Rectal smooth muscle tissue (tissue), 1 donor: ENCODE measurements at regions not wholly inside any gene's neighbourhood (a gene's known extent, or its start where the extent isn't known, plus 50 kb on each side); places are given as distances from the start of the nearest gene placed in this dataset.

ENCODE experiments used
- H3K27ac ChIP-seq: one replicate; pipeline ENCODE4 v1.7.0; 2013; ENCODE audit warnings: low read depth, low read length, inconsistent platforms
- H3K27me3 ChIP-seq: one replicate; pipeline ENCODE4 v1.7.0; 2013; ENCODE audit warnings: low read length; ENCODE audit not compliant: control insufficient read depth, insufficient read depth
- H3K36me3 ChIP-seq: one replicate; pipeline ENCODE4 v1.7.0; 2013; ENCODE audit warnings: low read length; ENCODE audit not compliant: control insufficient read depth, insufficient read depth
- H3K4me1 ChIP-seq: one replicate; pipeline ENCODE4 v1.7.0; 2013; ENCODE audit warnings: low read length; ENCODE audit not compliant: control insufficient read depth, insufficient read depth
- H3K4me3 ChIP-seq: one replicate; pipeline ENCODE4 v1.7.0; 2013; ENCODE audit warnings: low read length
- H3K9ac ChIP-seq: one replicate; pipeline ENCODE4 v1.7.0; 2013; ENCODE audit warnings: low read length

GRCh38 chr21:27224169-27224568, 257.3 kb upstream of the ADAMTS5 start:
- Histone ChIP-seq H3K9ac (no peak overlapping the region), H3K36me3 (no peaks in the 10 kb centered on the region), H3K4me3 (no peak overlapping the region), H3K4me1 (no peaks in the 10 kb centered on the region), H3K27me3 (no peaks in the 10 kb centered on the region), H3K27ac (no peak overlapping the region)

DNA sequence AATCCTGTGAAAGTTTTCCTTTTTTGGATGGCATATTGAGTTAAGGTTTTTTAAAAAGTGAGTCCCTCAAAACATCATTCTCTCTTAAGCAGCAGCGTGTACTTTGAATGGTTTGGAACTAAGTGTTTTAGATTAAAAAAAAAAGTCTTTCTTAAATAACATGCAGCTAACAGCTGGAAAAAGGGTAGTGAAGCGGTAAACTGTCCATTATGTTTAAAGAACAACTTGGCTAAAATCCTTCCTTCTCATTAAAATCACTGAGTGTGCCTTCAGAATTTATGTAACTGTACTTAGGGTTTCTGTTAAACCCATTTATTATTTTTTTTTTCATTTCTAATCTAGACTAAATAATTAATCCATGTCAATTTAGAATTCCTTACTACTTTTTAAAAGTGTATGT, 254.2 kb upstream of the ADAMTS5 start:
- H3K9ac ChIP-seq = no peak overlapping the region
- no peak overlapping the region for H3K4me3 ChIP-seq
- no peaks in the 10 kb centered on the region for H3K27me3 ChIP-seq
- H3K4me1 ChIP-seq = no peaks in the 10 kb centered on the region
- no peaks in the 10 kb centered on the region for H3K36me3 ChIP-seq
- H3K27ac ChIP-seq = no peak overlapping the region

DNA sequence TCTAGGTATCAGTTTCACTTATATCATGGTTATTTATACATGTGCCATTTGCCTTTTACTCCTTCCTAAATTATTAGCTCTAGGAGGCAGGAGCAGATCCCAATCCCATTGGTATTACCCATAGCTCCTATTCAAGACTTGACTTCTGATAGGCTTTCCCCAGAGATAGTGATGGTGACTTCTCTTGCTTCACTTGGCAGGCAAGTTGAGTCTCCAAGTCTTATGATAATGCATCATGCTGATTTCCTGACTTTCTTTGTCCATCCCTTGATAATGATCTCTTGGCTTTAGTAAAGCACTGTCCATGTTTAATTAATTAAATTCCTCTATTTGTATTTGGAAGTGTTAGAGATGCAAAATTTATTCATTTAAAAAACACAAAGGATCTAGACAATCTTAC, 253.5 kb upstream of the ADAMTS5 start:
- no peak overlapping the region for H3K27ac ChIP-seq
- H3K36me3 ChIP-seq = no peaks in the 10 kb centered on the region
- H3K9ac ChIP-seq = no peak overlapping the region
- no peaks in the 10 kb centered on the region for H3K4me1 ChIP-seq
- H3K27me3 ChIP-seq = no peaks in the 10 kb centered on the region
- no peak overlapping the region for H3K4me3 ChIP-seq

GRCh38 chr21:27219068-27219467, 252.2 kb upstream of the ADAMTS5 start:
- H3K27ac ChIP-seq = no peak overlapping the region
- H3K4me1 ChIP-seq = no peaks in the 10 kb centered on the region
- no peak overlapping the region for H3K4me3 ChIP-seq
- H3K36me3 ChIP-seq = no peaks in the 10 kb centered on the region
- no peaks in the 10 kb centered on the region for H3K27me3 ChIP-seq
- H3K9ac ChIP-seq = no peak overlapping the region

DNA sequence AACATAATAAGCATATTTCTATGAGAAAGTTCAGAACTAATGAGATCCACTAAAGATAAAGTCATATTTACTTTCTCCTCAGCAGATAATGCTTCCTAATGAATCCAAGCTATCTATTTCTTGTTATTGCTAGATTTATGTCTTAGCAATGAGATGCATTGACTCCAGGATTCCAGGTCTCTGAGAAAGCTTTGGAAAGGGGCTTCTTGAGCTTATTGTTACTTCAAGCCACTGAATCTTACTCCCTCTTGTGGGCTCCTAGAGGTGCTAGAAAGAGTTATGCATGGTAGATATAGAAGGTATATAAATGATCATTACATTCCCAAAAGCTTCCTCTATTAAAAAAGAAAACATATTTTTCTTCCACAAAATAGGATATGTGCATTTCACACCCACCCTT, 246.4 kb upstream of the ADAMTS5 start:
- Histone ChIP-seq H3K4me1 (no peaks in the 10 kb centered on the region), H3K27ac (no peak overlapping the region), H3K9ac (no peak overlapping the region), H3K36me3 (no peaks in the 10 kb centered on the region), H3K4me3 (no peak overlapping the region), H3K27me3 (no peaks in the 10 kb centered on the region)

GRCh38 chr21:27212441-27212840, 245.6 kb upstream of the ADAMTS5 start:
- no peak overlapping the region for H3K27ac ChIP-seq
- no peaks in the 10 kb centered on the region for H3K27me3 ChIP-seq
- H3K4me1 ChIP-seq = no peaks in the 10 kb centered on the region
- no peaks in the 10 kb centered on the region for H3K36me3 ChIP-seq
- H3K4me3 ChIP-seq = no peak overlapping the region
- no peak overlapping the region for H3K9ac ChIP-seq

- no peak overlapping the region for H3K4me3 ChIP-seq
- H3K4me1 ChIP-seq = no peaks in the 10 kb centered on the region
- no peak overlapping the region for H3K9ac ChIP-seq
- H3K27ac ChIP-seq = no peak overlapping the region
- H3K36me3 ChIP-seq = no peaks in the 10 kb centered on the region
- H3K27me3 ChIP-seq = no peaks in the 10 kb centered on the region
Measured at GRCh38 chr21:27209546-27209945, 242.7 kb upstream of the ADAMTS5 start.

GRCh38 chr21:27206368-27206982, 239.6 kb upstream of the ADAMTS5 start:
- Histone ChIP-seq H3K4me1 (no peaks in the 10 kb centered on the region), H3K27ac (no peak overlapping the region), H3K36me3 (no peaks in the 10 kb centered on the region)

GRCh38 chr21:27202301-27202700, 235.4 kb upstream of the ADAMTS5 start:
- Histone ChIP-seq H3K4me3 (no peak overlapping the region), H3K27me3 (no peaks in the 10 kb centered on the region), H3K36me3 (no peaks in the 10 kb centered on the region), H3K9ac (no peak overlapping the region), H3K27ac (no peak overlapping the region), H3K4me1 (no peaks in the 10 kb centered on the region)

More at GRCh38 chr21:27206368-27206982, 239.6 kb upstream of the ADAMTS5 start:
- no peak overlapping the region for H3K4me3 ChIP-seq
- no peak overlapping the region for H3K9ac ChIP-seq
- H3K27me3 ChIP-seq = no peaks in the 10 kb centered on the region

DNA sequence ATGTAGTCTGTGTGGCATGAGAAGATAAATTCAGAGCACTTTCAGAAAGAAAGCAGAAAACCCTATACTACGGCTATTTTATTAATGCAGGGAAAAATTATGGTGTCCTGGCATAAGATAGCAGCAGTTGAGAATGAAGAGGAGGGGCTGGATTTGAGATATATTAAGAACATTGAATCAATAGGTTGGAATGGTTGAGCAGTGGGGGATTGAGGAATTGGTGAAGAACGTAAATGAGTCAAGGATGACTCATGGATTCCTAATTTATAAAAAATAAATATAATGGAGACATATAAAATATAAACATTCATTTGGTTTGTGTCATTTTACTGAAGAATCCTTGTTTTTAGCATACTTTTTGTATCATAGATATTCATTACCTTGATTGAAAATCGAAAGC, 234.3 kb upstream of the ADAMTS5 start:
- H3K9ac ChIP-seq = no peak overlapping the region
- no peak overlapping the region for H3K27ac ChIP-seq
- no peaks in the 10 kb centered on the region for H3K27me3 ChIP-seq
- H3K4me3 ChIP-seq = no peak overlapping the region
- no peaks in the 10 kb centered on the region for H3K36me3 ChIP-seq
- H3K4me1 ChIP-seq = no peaks in the 10 kb centered on the region

DNA sequence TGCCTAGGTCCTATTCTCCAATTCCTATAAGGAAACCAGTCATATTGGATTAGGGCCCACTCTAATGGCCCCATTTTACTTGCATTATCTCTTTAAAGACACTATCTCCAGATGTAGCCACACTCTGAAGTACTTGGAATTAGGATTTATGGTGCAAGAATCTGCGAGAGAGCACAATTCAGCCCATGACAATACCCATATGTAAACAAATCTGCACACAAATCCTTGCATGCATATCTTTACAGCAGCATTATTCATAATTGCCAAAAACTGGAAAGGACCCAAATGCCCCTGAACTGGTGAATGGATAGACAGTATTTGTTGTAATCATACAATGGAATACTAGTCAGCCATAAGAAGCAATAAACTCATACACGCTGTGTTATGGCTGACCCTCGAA, 229.8 kb upstream of the ADAMTS5 start:
- no peaks in the 10 kb centered on the region for H3K27me3 ChIP-seq
- H3K4me3 ChIP-seq = no peak overlapping the region
- no peaks in the 10 kb centered on the region for H3K4me1 ChIP-seq
- no peak overlapping the region for H3K27ac ChIP-seq
- H3K9ac ChIP-seq = no peak overlapping the region
- no peaks in the 10 kb centered on the region for H3K36me3 ChIP-seq

- H3K9ac ChIP-seq = no peak overlapping the region
- no peak overlapping the region for H3K27ac ChIP-seq
- H3K4me1 ChIP-seq = no peaks in the 10 kb centered on the region
- no peaks in the 10 kb centered on the region for H3K36me3 ChIP-seq
- no peaks in the 10 kb centered on the region for H3K27me3 ChIP-seq
- no peak overlapping the region for H3K4me3 ChIP-seq
Measured at GRCh38 chr21:27192281-27192949, 225.5 kb upstream of the ADAMTS5 start.

GRCh38 chr21:27190601-27191000, 223.7 kb upstream of the ADAMTS5 start:
- Histone ChIP-seq H3K27ac (no peak overlapping the region), H3K4me1 (no peaks in the 10 kb centered on the region)

More at GRCh38 chr21:27190601-27191000, 223.7 kb upstream of the ADAMTS5 start:
- no peaks in the 10 kb centered on the region for H3K27me3 ChIP-seq
- no peak overlapping the region for H3K9ac ChIP-seq
- no peak overlapping the region for H3K4me3 ChIP-seq
- no peaks in the 10 kb centered on the region for H3K36me3 ChIP-seq
